GM10266 (cell line): ENCODE measurements at regions not wholly inside any gene's neighbourhood (a gene's known extent, or its start where the extent isn't known, plus 50 kb on each side); places are given as distances from the start of the nearest gene placed in this dataset.
"Not testable (repeated sequence)": the region's sequence is repeated elsewhere in the genome, so short reads cannot be mapped to it uniquely, and the experiment has no call there.

Source experiments
- DNase-seq: peaks from one replicate; pipeline ENCODE4 v3.0.0; 2012; ENCODE audit errors: extremely low spot score
- CTCF ChIP-seq: IDR thresholded peaks from 2 replicates; pipeline ENCODE4 v1.5.1; 2012; ENCODE audit warnings: mild to moderate bottlenecking, low read depth; ENCODE audit not compliant: control insufficient read depth, insufficient read depth; ENCODE audit errors: missing control alignments

- DNase-seq, result not testable (repeated sequence)
Observed at GRCh38 chr1:78203410-78203982, 157.7 kb downstream of the GIPC2 start.

GRCh38 chr1:78210175-78210574 is 164.4 kb downstream of the GIPC2 start:
- no peak for TF ChIP-seq CTCF
- no peak for DNase-seq

GRCh38 chr1:78211483-78212092 is 165.8 kb downstream of the GIPC2 start:
- no peak for DNase-seq
- no peak for TF ChIP-seq CTCF

- TF ChIP-seq CTCF, result no peak
- no peak for DNase-seq
Observed at GRCh38 chr1:78214334-78214733, 168.6 kb downstream of the GIPC2 start.

- no peak for TF ChIP-seq CTCF
- no peak for DNase-seq
Observed at GRCh38 chr1:78222225-78222959, 176.6 kb downstream of the GIPC2 start.

- TF ChIP-seq CTCF, result no peak
- DNase-seq, result no peak
Observed at GRCh38 chr1:78222960-78223358, 177.2 kb downstream of the GIPC2 start.

- no peak for TF ChIP-seq CTCF
- DNase-seq, result no peak
Observed at GRCh38 chr1:78223417-78224215, 177.8 kb downstream of the GIPC2 start.
